ENCODE measurements at regions not wholly inside any gene's neighbourhood (a gene's known extent, or its start where the extent isn't known, plus 50 kb on each side); places are given as distances from the start of the nearest gene placed in this dataset.

DNA sequence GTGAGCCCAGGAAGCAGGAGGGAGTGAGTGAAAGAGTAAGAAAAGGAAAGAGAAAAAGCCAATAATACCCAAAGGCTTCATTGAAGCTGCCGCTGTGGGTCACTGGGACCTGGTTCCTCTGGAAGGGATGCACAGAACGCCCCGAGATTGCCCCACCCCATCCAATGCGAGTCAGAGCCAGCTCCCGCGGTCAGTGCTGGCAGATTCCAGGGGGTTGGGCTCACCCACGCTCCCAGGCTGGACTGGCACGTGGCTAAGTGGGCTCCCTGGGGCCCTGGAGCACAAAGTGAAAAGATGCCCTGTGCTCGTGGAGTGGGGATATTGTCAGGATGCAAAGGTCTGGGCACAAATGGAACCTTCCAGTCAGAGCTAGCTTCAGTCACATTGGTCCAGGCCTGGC lies 117.0 kb downstream of the OAT start:
- DNase-seq = no peak

DNA sequence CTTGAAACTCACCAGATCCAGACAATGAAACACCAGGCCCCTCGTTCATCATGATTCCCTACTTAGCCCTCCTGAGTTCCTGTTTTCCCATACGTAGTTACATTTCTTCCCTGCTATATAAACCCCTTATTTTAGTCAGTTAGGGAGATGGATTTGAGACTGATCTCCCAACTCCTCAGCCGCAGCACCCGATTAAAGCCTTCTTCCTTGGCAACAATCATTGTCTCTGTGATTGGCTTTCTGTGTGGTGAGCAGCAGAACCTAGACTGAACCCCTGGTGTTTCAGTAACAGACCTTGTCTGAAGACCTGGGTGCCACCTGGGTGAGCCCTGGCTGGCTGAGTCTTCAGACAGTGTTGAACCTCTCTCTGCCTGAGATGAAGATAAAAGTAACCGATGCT lies 118.0 kb downstream of the OAT start:
- no peak for DNase-seq

DNA sequence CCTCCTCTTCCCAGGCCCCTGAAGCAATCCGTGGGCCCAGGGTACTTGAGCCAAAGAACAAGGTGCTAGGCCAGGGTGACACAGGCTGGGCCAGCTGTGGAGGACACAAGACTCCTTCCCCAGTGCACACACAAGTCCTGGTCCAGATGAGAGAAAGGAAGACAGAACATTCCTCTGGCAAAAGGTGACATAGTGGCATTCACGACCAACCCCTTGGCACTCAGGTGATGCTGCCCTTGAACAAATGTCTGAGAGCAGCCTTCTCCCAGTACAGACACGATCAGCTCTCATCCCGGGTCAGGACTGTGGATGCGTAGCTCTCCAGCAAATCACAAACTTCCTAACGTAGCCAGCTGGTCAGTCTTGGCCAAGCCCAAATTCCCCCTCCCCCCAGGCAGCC lies 118.5 kb downstream of the OAT start:
- DNase-seq = no peak

DNA sequence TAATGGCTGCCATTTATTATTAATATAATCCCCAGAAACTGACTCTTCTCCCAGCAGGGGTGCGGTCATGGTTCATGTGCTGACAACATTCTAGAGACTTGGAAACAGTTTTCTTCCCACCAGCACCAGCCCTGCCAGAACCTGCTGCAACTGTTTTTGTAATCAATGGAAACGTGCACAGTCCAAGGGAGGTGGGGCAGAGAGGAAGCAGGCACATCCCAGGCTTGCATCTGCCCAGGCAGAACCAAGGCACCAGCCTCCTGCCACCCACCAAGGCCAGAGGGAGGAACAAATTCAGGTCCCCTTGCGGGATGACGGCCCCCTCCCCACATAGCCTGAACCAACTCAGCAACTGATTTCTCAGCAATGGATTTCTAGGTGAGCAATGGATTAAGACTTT lies 119.0 kb downstream of the OAT start:
- DNase-seq = no peak

DNA sequence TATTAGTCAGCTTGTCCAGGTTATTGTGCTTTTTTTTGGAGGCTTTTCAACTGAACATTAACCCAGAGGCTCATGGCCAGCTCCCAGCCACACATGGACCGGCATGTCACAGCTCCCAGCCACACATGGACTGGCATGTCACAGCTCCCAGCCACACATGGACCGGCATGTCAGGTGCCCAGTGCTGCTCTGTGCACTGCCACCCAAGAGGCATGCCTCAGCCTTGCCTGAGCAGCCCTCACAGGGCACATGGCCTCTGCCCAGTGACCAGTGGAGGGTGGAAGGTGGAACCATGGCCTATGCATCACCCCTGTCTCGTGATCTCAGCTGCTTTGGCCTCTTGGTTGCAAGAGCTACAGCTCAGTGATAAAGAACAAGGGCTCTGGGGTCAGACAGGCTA lies 119.8 kb downstream of the OAT start:
- DNase-seq = no peak

DNA sequence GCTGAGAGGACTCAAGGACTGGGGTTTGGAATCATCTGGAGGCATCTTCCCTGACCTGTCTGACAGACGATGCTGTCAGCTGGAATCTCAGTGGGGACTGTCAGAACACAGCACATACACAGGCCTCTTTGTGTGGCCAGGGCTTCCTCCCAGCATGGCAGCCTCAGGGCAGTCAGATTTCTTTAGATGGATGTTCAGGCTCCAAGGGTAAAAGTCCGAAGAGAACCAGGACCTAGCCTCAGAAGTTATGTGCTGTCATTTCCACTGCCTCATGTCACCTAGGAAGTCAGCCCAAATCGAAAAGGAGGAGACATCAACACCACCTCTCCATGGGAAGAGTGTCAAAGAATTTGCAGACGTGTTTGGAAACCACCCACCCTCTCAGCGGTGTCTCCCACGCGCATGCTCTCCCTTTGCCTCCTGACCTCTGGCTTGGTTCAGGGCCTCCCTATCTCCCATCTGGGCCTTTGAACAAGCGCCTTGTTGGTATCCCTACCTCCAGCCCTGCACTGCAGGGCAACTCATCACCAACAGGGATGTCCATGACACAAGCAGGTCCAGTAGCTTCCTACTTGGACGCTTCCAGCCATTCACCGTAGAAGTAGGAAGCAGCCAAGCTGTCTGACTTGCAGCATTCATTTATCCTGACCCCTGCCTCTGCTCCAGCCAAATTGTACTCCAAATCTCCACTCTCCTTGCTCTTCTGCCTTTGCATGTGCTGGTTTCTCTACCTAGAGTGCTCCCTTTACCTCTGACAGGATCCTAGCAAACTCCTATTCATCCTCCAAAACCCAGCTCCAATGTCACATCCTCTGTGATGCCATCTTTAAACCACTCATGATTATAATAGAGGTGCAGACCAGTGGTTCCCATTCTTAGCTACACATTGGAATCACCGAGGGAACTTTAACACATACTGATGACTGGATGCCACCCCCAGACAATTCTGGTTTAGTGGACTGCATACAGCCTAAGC lies 121.6 kb downstream of the OAT start:
- DNase-seq = no peak

DNA sequence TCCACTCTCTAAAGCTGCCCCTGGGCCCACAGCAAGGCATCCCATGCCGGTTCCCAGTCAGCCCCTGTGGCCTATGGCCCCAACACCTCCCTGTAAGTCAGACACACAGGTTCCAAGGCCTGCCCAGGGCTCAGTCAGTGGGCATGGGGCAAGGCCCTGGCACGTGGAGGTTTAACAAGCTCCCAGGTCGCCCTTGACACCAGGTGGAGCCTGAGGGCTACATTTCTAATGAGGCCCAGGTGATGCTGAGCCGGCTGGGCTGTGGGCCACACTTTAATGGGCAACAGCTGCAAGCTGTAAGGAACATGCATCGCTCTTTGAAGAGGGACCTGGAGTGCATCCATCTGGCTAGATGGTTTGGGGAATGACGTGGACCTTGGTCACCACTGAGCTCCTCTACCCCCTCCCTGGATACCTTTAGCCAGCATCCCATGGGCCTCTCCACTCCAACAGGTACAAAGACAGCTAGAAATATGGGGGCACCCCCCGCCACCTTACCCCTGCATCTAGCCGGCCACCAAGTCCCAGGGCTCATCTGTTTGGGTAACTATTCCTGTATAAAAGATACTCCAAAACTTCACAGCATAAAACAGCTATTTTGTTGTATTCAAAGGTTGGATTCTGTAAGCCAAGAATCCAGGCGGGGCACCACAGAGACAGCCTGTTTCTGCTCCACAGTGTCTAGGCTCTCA lies 122.5 kb downstream of the OAT start:
- no peak for DNase-seq

DNA sequence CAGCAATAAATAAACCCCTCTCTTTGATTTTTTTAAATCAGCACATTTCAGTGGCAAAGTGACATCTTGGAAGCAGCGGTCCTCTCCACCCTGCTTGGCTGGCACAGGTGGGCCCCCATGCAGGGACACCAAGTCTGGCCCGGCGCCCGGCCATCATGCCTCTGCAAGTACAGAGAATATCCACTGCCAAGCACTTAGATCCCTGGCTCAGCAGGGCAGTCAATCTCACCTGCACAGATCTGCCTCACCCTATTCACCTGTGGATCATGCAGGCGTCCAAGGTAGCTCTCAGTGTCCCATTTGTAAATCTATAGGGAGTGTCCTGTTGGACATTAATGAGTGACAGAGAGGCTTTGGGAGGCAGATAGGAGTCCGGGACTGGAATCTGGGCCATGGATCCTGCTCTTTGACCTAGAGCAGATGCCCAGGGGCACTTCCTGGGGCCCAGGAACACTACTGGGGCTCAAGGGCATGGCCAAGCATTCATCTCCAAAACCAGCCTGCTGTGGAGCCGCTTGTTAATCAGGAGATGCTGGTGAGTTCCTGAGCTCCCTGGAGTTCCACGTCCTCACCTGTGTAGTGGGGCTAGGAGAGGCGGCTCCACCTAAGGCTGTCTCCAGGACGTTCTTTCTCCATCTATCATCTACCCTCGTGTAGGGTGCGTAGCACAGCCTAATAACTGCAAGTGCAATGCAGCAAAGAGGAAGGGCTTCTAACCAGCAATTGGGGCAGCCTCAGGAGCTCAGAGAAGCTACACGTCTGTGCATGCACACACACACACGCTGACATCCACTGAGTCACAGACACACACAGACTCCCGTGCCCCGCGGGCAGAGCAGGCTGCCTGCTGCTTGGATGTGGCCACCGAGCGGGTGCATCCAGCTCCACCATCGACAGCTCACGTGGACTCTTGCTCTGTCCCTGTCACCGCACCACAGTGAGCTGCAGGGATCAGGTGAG lies 123.6 kb downstream of the OAT start:
- no peak for DNase-seq

DNA sequence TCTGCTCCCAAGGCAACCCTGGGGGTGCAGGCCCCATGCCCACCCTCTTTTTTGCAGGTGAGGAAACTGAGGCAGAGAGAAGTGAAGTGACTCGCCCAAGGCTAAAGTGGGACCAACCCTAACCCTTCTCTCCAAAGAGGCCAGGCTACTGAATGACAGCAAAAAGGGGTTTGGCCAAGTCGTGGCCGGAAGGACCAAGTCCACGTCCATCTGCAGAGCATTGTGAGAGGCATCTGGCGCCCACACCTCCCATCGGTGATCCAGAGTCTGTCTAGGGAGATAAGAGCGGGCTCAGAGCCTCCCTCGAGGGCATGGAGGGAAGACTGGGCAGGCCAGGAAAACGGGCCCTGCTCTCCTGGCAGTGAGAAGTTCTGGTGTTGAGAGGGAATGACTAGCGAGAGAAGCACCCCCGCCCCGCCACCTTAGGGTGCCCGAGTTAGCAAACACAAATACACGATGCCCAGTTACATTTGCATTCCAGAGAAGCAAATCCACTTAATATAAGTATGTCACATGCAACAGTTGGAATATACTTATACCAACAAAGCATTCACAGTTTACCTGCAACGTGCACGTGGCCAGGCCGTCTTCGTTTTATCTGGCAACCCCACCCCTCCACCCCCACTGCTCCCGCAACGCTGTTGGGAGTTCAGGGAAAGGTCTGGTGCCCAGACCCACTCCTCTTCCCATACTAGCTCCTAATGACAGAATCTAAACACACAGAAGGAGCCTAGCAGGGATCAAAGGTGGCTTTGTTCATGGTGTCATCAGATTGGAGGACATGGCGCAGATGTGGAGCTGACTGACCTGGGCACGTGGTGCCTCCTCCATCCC lies 124.9 kb downstream of the OAT start:
- no peak for DNase-seq

DNA sequence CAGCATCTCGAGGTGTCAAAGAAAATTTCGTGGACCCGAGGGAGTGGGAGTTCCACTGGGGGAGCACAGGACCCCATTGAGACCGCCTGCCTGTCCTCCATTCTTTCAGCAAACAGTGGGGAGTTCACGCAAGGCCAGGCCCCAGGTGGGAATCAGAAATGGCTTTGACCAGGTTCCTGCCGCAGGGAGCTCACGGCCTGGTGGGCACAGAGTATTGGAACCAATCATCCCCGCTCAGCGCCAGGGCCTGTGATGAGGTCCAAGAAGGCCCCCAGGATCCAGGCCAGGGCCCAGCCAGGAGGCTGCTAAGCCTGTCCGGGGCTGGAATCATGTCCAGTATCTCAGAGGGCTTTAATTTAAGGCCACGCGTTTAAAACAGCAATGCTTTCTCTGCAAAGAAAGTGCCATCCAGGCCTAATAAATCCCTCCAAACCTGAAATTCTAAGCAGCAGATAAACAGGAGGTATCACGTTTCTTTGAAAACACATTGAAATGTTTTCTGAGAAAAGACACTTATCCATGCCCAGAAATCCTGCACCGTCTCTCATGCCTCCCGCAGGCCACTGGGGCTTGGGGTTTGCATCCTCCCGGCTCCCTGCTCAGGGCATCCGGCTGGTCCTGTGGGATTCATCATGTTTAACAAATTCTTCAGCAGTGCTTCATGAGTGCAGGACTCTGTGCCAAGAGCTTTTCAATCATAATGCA lies 125.7 kb downstream of the OAT start:
- DNase-seq = no peak

DNA sequence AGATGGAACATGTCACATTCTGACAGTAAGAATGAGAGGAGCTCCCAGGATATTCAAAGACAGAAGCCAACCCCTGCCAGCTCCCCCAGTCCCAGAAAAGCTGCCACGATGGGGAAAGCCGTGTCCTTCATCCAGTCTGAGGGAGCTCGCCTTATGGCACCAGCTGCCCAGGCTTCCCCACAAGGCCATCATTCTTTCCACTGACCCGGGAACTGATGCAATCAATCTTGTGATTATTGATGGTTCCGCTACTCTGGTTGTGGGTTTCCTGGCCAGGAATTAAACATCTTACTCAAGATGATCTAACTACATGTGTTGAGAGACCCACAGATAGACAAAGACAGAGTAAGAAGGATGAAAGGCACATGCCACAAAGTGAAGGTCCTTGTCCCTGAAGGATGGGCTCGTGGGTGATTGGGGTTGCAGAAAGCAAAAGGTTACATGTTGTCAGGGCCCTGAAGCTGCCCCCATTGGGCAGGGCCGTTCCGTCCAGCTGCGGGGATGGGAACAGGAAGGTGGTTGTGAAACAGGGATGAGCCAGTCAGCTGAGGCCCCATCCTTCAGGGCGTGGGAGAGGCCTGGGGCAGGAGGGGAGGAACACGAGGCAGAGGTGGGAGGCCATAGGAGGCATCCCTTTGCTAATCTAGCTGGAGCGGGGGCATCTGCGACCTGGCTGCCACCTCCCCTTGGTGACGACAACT lies 127.6 kb downstream of the OAT start:
- DNase-seq = no peak

DNA sequence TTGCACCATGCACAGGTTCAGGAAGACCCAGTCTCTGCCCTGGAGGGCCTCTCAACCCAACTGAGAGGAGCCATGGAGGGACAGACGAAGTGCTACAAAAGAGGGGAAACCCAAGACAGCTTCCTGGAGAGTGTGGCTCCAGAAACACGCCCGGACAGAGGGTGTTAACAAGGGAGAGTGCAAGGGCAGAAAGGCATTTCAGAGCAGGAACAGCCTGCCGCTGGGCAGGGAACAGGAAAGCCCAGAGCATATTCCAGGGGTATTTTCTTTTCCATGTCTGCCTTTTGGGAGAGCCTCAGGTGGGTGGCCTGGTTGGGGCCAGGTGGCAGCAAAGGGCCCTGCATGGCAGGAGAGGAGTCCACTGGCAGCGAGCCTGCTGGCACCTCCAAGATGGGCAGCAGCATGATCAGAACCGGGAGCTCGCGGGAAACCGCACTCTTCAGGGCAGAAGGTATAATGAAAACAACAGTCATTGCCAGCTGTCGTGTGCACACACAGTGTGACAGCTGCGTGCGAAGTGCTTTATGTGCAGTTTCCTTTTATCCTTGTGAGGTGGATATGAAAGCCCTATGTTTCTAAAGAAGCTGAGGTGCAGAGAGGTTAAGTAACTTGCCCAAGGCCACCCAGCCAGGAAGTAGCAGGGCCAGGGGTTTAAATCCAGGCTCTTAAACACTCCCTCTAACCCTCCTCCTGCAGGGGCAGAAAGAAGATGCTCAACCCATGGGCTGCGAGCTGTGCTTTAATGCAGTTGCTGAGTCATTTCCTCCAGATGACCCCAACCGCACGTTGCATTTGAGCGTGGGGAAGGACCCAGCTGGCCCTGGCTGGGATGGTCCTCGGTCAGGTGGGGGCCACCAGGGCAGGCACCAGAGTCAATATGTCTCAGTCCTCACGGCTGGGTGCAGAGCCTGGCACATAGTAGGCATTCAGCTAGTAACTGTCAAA lies 128.6 kb downstream of the OAT start:
- DNase-seq = no peak

DNA sequence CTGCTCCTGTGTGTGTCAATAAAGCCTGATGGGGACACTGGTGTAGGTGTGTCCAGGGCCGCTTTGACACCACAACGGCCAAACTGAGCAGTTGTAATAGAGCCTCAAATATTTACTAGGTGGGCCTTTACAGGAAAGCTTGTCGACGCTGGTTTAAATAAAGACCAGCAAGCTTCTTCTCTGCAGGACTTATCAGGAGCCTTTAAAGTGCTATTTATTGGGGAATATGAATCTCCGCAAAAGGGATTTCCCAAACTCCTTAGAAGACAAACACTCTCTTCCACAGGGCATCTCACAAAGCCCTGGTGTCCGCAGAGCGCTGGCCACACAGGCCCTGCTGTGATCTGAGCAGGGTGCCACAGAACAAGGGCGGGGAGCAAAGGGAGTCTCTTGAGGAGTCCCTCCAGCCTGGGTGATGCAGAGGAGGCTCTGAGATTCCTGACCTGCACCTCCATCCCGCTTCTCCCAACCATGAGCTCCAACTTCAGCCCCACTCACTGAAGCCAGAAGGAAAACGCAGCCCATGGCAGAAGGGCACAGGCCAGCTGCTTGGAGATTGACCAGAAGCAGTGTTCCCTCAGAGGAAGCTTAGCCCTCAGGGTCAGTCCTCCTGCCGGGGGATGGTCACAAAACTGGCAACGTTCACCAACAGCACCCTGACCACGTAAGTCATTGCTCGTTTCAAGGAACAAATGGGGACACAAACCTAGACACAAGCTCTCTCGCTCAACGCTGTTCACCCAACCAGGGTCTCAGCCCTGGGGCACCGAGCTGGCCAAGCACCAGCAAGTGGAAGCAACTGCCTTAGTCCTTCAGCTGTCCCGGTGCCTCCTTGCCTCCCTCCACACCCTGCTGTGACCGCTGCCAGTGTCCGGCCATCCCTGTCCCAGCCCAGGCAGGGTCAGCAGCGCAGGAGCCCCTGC lies 129.5 kb downstream of the OAT start:
- no peak for DNase-seq

DNA sequence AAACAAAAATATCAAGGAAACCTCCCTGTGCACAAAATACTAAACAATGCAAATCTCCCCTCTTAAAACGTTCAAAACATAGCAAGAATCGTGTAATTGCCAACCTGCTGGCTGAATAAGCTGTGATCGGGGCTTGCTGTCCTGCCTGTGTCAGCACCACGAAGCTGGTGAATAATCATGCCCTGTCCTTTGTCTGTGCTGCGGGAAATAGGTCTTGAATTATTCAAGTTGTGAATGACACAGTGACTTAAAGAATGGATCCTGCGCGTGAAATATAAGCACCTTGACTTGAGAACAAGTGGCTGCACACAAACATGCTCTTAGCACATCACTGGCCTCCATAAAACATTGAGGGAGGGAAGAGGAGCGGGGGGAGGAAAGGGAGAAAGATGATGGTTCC lies 130.2 kb downstream of the OAT start:
- DNase-seq = no peak

DNA sequence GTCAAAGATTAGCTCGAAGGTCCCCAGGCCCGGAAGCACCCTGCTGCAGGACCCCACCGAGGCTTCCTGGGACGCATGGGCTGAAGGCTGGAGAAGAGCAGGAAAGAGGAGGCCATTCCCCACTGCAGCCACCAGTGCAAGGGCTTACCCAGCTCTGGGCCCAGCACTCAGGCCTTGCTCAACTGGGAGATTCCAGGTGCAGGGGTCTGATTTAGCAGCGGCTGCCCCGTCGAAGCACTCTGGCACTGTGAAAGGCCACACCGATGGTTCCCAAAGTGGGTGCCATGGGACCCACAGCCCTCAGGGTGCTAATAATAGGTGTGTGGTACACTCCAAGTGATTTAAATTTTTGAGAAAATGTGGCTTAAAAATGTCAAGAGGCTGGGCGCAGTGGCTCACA lies 130.9 kb downstream of the OAT start:
- DNase-seq = no peak

DNA sequence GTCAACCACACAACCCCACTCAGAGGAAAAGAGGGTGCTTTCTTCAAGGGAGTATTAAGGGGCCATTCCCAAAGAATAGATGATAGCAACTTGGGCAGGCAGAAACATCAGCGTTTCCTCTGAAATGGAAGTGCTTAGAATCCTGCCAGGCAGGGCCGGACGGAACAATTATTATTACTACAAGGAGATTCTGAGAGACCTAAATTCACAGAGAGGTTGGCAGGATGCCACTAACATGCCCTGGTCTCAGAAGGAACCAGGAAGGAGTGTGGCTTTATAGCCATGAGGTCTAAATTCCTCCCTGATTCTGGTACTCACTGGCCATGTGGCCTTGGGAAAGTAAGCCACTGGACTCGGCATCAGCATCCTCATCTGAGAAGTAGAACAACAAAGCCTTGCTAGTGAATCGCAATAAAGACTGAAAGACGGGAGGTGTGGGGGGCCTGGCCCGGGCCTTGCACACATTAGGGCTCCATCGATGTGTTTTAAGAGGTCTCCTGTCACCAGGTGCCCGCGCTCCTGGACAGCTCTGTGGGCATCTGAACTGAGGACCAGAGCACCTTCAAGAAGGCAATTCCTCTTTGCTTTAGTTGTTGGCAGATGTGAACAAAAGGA lies 131.5 kb downstream of the OAT start:
- no peak for DNase-seq

DNA sequence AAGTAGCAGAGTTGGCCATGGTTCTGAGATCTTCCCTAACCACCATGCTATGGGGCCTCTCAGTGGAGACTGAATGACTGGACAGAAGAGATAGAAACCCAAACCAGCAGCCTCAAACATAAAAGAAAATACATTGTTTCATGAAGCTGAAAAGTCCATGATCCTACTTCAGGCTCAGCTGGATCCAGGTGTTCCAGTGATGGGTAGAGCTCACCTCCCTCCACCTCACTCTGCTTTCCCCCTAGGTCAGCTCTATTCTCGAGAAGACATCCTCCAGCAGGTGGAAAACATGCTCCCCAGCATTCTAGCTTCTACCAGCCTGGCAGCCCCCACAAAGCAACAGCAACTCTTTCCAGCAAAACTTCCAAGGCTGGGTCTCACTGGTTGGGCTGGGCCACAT lies 132.1 kb downstream of the OAT start:
- no peak for DNase-seq

Measured in CD4-positive, alpha-beta T cell treated with Interleukin-12 subunit alpha and Interleukin-12 subunit beta, for 1 hour (primary cell).